SU-DHL-6 (cell line): ENCODE measurements at regions not wholly inside any gene's neighbourhood (a gene's known extent, or its start where the extent isn't known, plus 50 kb on each side); places are given as distances from the start of the nearest gene placed in this dataset.

Experiments
- H2AFZ ChIP-seq: fragments of 200-600 bp; sonication (generic); 2 replicates; pipeline ENCODE4 v1.6.1; 2014; ENCODE audit warnings: low read depth, mild to moderate bottlenecking, moderate library complexity, mixed read lengths, antibody characterized with exemption, low read length; ENCODE audit not compliant: severe bottlenecking
- H3F3A ChIP-seq: fragments of 200-600 bp; shearing (Covaris generic); 2 replicates; pipeline ENCODE4 v1.6.0; 2016; ENCODE audit warnings: antibody characterized with exemption, mild to moderate bottlenecking; ENCODE audit not compliant: insufficient read depth
- H3K27ac ChIP-seq: fragments of 200-600 bp; sonication (generic); 2 replicates; pipeline ENCODE4 v1.5.1; 2016; ENCODE audit warnings: low read depth, mild to moderate bottlenecking, low read length, moderate library complexity, mixed read lengths
- H3K27me3 ChIP-seq: fragments of 200-600 bp; sonication (generic), shearing (Covaris generic); 2 replicates; pipeline ENCODE4 v1.6.0; 2014; ENCODE audit warnings: mild to moderate bottlenecking, low read length
- H3K36me3 ChIP-seq: fragments of 200-600 bp; sonication (generic); 2 replicates; pipeline ENCODE4 v1.6.1; 2014; ENCODE audit warnings: mild to moderate bottlenecking, low read length, mixed read lengths
- H3K4me2 ChIP-seq: fragments of 300-600, 200-600 bp; shearing (Covaris generic), sonication (generic); 2 replicates; pipeline ENCODE4 v1.6.0; 2014; ENCODE audit warnings: low read length, low read depth, mild to moderate bottlenecking; ENCODE audit not compliant: poor library complexity, severe bottlenecking
- H3K4me3 ChIP-seq: fragments of 200-600 bp; sonication (generic); 2 replicates; pipeline ENCODE4 v1.5.1; 2014; ENCODE audit warnings: antibody characterized with exemption, low read length, mild to moderate bottlenecking, mixed read lengths; ENCODE audit not compliant: insufficient read depth, poor library complexity, severe bottlenecking
- H3K79me2 ChIP-seq: fragments of 200-600 bp; sonication (generic); 2 replicates; pipeline ENCODE4 v1.6.1; 2014; ENCODE audit warnings: mild to moderate bottlenecking, low read length, moderate library complexity; ENCODE audit not compliant: insufficient read depth
- H3K9ac ChIP-seq: fragments of 200-600 bp; sonication (generic); 2 replicates; pipeline ENCODE4 v1.7.0; 2014; ENCODE audit warnings: mild to moderate bottlenecking, low read length
- H3K9me2 ChIP-seq: fragments of 200-600 bp; sonication (generic); replicated peaks from 2 replicates; pipeline ENCODE4 v1.6.1; 2014; ENCODE audit warnings: low read length; ENCODE audit not compliant: insufficient read depth
- H3K9me3 ChIP-seq: fragments of 200-600 bp; sonication (generic); 2 replicates; pipeline ENCODE4 v1.6.1; 2014; ENCODE audit warnings: low read length, mixed read lengths; ENCODE audit not compliant: insufficient read depth
- H4K20me1 ChIP-seq: fragments of 200-600 bp; sonication (generic); 2 replicates; pipeline ENCODE4 v1.6.1; 2014; ENCODE audit warnings: low read depth, mild to moderate bottlenecking, antibody characterized with exemption, low read length, moderate library complexity, mixed read lengths
- CTCF ChIP-seq: fragments of 200-600 bp; sonication (generic); IDR thresholded peaks from one replicate; pipeline ENCODE4 v1.5.1; 2017; ENCODE audit warnings: antibody characterized with exemption, mild to moderate bottlenecking, low read length, moderate library complexity; ENCODE audit not compliant: insufficient read depth, poor library complexity, severe bottlenecking
- EZH2phosphoT487 ChIP-seq: fragments of 200-600 bp; sonication (generic), shearing (Covaris generic); conservative IDR thresholded peaks from 2 replicates; pipeline ENCODE4 v1.6.1; 2018; ENCODE audit warnings: mild to moderate bottlenecking, antibody characterized with exemption, low read length, moderate library complexity, mixed read lengths

GRCh38 chr14:35991356-35991755, 165.2 kb downstream of the BRMS1L start:
- Histone ChIP-seq H2AFZ (no peak overlapping the region), H3K9me2 (no peaks in the 10 kb centered on the region), H3K27ac (no peak overlapping the region), H4K20me1 (no peaks in the 10 kb centered on the region), H3K79me2 (no peaks in the 10 kb centered on the region), H3K9me3 (no peaks in the 10 kb centered on the region), H3K4me2 (no peak overlapping the region), H3F3A (no peaks in the 10 kb centered on the region), H3K9ac (no peak overlapping the region), H3K4me3 (no peak overlapping the region), H3K27me3 (no peaks in the 10 kb centered on the region), H3K36me3 (no peaks in the 10 kb centered on the region)
- TF ChIP-seq CTCF (no peak), EZH2phosphoT487 (no peak)

- H3K79me2 ChIP-seq: no peaks in the 10 kb centered on the region
- no peaks in the 10 kb centered on the region for H4K20me1 ChIP-seq
- H2AFZ ChIP-seq: no peak overlapping the region
- H3K9me3 ChIP-seq: no peaks in the 10 kb centered on the region
- H3K36me3 ChIP-seq: no peaks in the 10 kb centered on the region
- H3K4me2 ChIP-seq: no peak overlapping the region
- H3K9ac ChIP-seq: no peak overlapping the region
- TF ChIP-seq CTCF: no peak
- no peak for TF ChIP-seq EZH2phosphoT487
- no peaks in the 10 kb centered on the region for H3K9me2 ChIP-seq
- H3F3A ChIP-seq: no peaks in the 10 kb centered on the region
- H3K27me3 ChIP-seq: no peaks in the 10 kb centered on the region
- no peak overlapping the region for H3K27ac ChIP-seq
- H3K4me3 ChIP-seq: no peak overlapping the region
These were observed 163.6 kb downstream of the BRMS1L start for GRCh38 chr14:35989736-35990135.

GRCh38 chr14:35988972-35989690, 163.0 kb downstream of the BRMS1L start:
- Histone ChIP-seq H3K36me3 (no peaks in the 10 kb centered on the region), H3K27ac (no peak overlapping the region), H2AFZ (no peak overlapping the region), H4K20me1 (no peaks in the 10 kb centered on the region), H3K27me3 (no peaks in the 10 kb centered on the region), H3K9me2 (no peaks in the 10 kb centered on the region), H3K9ac (no peak overlapping the region), H3K4me2 (no peak overlapping the region), H3F3A (no peaks in the 10 kb centered on the region), H3K9me3 (no peaks in the 10 kb centered on the region), H3K79me2 (no peaks in the 10 kb centered on the region), H3K4me3 (no peak overlapping the region)
- TF ChIP-seq CTCF: no peak
- no peak for TF ChIP-seq EZH2phosphoT487
